RWPE1 (cell line): ENCODE measurements at regions not wholly inside any gene's neighbourhood (a gene's known extent, or its start where the extent isn't known, plus 50 kb on each side); places are given as distances from the start of the nearest gene placed in this dataset.

Experiments used
- CTCF ChIA-PET: fragments of 350-600 bp; sonication (Branson Sonifier 250); formaldehyde crosslinking; extraction: SDS; loops from one replicate; lab custom pipeline; 2021; lab: Yijun Ruan, JAX
- POLR2A ChIA-PET: fragments of 400-600 bp; formaldehyde crosslinking; extraction: SDS; loops from one replicate; lab custom pipeline; 2020; ENCODE audit warnings: antibody characterized with exemption; ENCODE audit not compliant: low non-redundant PET; lab: Yijun Ruan, JAX
- DNase-seq: peaks from one replicate; pipeline ENCODE4 v3.0.0; 2012; ENCODE audit warnings: low spot score
- H3K27ac ChIP-seq: fragments of 450-650 bp; 2 replicates; pipeline ENCODE4 v1.5.1; 2017
- TF ChIP-seq, protein P1 (sequence below): fragments of 450-650 bp; conservative IDR thresholded peaks from 2 replicates; pipeline ENCODE4 v1.5.1; 2017; ENCODE audit warnings: low read depth, mild to moderate bottlenecking

- H3K27ac ChIP-seq, result no peak overlapping the region
- DNase-seq, result no peak
- ChIA-PET CTCF (no interaction called here), POLR2A (no interaction called here)
- TF ChIP-seq, protein P1, sequence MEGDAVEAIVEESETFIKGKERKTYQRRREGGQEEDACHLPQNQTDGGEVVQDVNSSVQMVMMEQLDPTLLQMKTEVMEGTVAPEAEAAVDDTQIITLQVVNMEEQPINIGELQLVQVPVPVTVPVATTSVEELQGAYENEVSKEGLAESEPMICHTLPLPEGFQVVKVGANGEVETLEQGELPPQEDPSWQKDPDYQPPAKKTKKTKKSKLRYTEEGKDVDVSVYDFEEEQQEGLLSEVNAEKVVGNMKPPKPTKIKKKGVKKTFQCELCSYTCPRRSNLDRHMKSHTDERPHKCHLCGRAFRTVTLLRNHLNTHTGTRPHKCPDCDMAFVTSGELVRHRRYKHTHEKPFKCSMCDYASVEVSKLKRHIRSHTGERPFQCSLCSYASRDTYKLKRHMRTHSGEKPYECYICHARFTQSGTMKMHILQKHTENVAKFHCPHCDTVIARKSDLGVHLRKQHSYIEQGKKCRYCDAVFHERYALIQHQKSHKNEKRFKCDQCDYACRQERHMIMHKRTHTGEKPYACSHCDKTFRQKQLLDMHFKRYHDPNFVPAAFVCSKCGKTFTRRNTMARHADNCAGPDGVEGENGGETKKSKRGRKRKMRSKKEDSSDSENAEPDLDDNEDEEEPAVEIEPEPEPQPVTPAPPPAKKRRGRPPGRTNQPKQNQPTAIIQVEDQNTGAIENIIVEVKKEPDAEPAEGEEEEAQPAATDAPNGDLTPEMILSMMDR, result no peak
Observed at GRCh38 chrX:87064502-87064901, 453.1 kb upstream of the KLHL4 start.

DNA sequence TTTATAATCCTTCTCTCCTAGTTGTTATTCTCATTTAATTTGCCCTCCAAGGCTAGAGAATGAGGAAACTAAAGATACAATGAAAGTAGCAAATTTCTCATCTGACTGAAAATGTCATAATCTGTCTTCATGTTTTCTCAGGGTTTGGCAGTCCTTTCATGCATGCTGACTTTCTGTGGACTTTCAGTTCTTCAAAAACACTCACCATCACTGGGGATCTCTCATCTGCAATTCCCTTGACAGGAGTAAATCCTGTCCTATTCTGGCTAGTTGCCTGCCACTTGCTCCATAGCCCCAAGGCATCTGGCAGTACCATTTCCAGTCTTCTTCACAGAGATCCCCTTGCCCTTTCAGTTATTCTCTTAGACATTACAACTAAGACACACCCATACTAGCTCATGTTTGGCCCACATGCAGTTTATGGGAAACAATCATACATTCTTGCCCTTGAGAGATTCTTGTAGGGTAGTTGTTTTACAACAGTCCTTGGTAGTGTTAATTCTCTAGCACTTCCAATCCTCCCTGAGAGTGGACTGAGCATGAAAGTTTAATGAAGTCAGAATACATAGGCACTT, 449.7 kb upstream of the KLHL4 start:
- H3K27ac ChIP-seq, result no peak overlapping the region
- TF ChIP-seq, protein P1, result no peak
- no peak for DNase-seq
- POLR2A ChIA-PET, result no interaction called here
- CTCF ChIA-PET, result no interaction called here

DNA sequence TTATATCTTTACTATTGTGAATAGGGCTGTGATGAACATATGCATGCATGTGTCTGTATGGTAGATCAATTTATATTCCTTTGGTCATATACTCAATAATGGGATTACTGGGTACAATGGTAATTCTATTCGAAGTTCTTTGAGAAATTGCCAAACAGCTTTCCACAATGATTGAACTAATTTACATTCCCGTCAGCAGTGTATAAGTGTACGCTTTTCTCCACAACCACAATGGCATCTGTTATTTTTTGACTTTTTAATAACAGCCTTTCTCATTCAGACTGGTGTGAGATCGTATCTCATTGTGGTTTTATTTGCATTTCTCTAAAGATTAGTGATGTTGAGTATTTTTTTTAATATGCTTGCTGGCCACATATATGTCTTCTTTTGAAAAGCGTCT, 439.4 kb upstream of the KLHL4 start:
- TF ChIP-seq, protein P1, result no peak
- no peak for DNase-seq
- ChIA-PET POLR2A (no interaction called here), CTCF (no interaction called here)
- H3K27ac ChIP-seq, result no peak overlapping the region

DNA sequence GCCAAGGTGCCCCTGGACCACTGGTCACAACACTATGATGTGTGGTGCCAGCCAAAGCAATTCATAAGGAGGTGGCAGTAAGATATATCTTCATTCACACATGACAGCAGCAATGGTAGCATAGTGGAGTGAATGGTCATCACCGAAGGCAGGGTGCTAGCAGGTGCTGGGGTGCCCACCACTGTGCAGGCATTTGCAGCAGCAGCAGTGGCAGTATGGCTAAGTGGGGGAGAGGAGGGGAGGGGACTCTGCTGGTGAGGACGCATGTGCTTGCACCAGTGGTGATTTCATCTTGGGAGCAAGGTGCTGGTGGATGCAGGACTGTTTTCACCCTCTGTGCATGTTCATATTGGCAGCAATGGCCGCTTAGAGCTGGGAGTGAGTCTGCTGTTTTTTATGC, 419.1 kb upstream of the KLHL4 start:
- no peak for DNase-seq
- ChIA-PET CTCF (no interaction called here), POLR2A (no interaction called here)
- H3K27ac ChIP-seq, result no peak overlapping the region
- TF ChIP-seq, protein P1, result no peak

GRCh38 chrX:87105131-87105530, 412.5 kb upstream of the KLHL4 start:
- ChIA-PET CTCF (no interaction called here), POLR2A (no interaction called here)
- no peak for DNase-seq

GRCh38 chrX:87110142-87110541, 407.5 kb upstream of the KLHL4 start:
- no peak overlapping the region for H3K27ac ChIP-seq
- TF ChIP-seq, protein P1, result no peak
- POLR2A ChIA-PET, result no interaction called here
- no peak for DNase-seq
- CTCF ChIA-PET, result no interaction called here

More at GRCh38 chrX:87105131-87105530, 412.5 kb upstream of the KLHL4 start:
- no peak overlapping the region for H3K27ac ChIP-seq
- TF ChIP-seq, protein P1, result no peak
